HepG2 (cell line): ENCODE measurements at regions not wholly inside any gene's neighbourhood (a gene's known extent, or its start where the extent isn't known, plus 50 kb on each side); places are given as distances from the start of the nearest gene placed in this dataset.

Source experiments
- ATAC-seq: fragments of 200-7000 bp; cut with Tn5 transposase; 3 replicates; pipeline ENCODE4 v1.9.1; 2020; ENCODE audit warnings: mild to moderate bottlenecking, moderate library complexity
- BruUV-seq: library from RNA; stranded (reverse); fragments of 400-500 nt; replicated peaks from 2 replicates; lab custom pipeline; 2021; lab: Mats Ljungman, UMichigan
- CTCF ChIA-PET: fragments of 300-600 bp; formaldehyde crosslinking; extraction: SDS; loops from one replicate; lab custom pipeline; 2021; ENCODE audit warnings: low total read pairs, inconsistent platforms, low intra/inter-chr PET ratio; lab: Yijun Ruan, JAX
- POLR2A ChIA-PET: fragments of 350-600 bp; sonication (Branson Sonifier 250); formaldehyde crosslinking; loops from one replicate; lab custom pipeline; 2020; ENCODE audit warnings: antibody characterized with exemption, inconsistent platforms; lab: Yijun Ruan, JAX
- DNase-seq: peaks from one replicate; pipeline ENCODE4 v3.0.0-alpha.2; 2015; ENCODE audit warnings: low spot score
- FAIRE-seq: peaks from 3 replicates; lab custom pipeline; 2011; peaks lifted over from hg19 to GRCh38; lab: Jason Lieb, UNC
- H2AFZ ChIP-seq: one replicate; pipeline ENCODE4 v1.6.1; 2011; ENCODE audit warnings: low read length, inconsistent platforms
- H3K27ac ChIP-seq: fragments of 300-600 bp; 3 replicates; pipeline ENCODE4 v1.8.0; 2011; ENCODE audit warnings: mixed run types, mild to moderate bottlenecking, mixed read lengths, low read length, inconsistent platforms; ENCODE audit not compliant: insufficient read depth; ENCODE audit errors: extremely low read length
- H3K27me3 ChIP-seq, 2 experiments: fragments of 200-600 bp in 1 of 2; 2 replicates in 1 of 2; 3 replicates in 1 of 2; pipeline versions ENCODE4 v1.6.0 to v1.8.0; 2011; ENCODE audit warnings: low read length in 2 of 2, mild to moderate bottlenecking in 2 of 2, moderate library complexity in 2 of 2, inconsistent platforms in 1 of 2; ENCODE audit not compliant: insufficient read depth in 2 of 2, control insufficient read depth in 1 of 2
- H3K36me3 ChIP-seq, 2 experiments: fragments of 200-600 bp in 1 of 2; replicated peaks in 1 of 2; 2 replicates in 1 of 2; 3 replicates in 1 of 2; pipeline versions ENCODE4 v1.5.1 to v1.8.0; 2011; ENCODE audit warnings: low read length in 2 of 2, inconsistent platforms in 1 of 2; ENCODE audit not compliant: insufficient read depth in 2 of 2, control insufficient read depth in 1 of 2
- H3K4me1 ChIP-seq: 2 replicates; pipeline ENCODE4 v1.5.1; 2012; ENCODE audit warnings: low read length, inconsistent platforms; ENCODE audit not compliant: insufficient read depth
- H3K4me2 ChIP-seq: 2 replicates; pipeline ENCODE4 v1.6.0; 2011; ENCODE audit warnings: low read depth, low read length, inconsistent platforms
- H3K4me3 ChIP-seq, 3 experiments: fragments of 200-600 bp in 1 of 3; sonication (generic), shearing (Covaris generic) in 1 of 3; replicated peaks in 1 of 3; 2 replicates each; pipeline ENCODE4 v1.5.1; 2011 to 2016; ENCODE audit warnings: low read length in 3 of 3, inconsistent platforms in 2 of 3, low read depth in 2 of 3, mild to moderate bottlenecking in 2 of 3, control low read depth in 1 of 3, mixed read lengths in 1 of 3; ENCODE audit not compliant: insufficient read depth in 1 of 3
- H3K79me2 ChIP-seq: one replicate; pipeline ENCODE4 v1.6.1; 2011; ENCODE audit warnings: low read length, inconsistent platforms; ENCODE audit not compliant: insufficient read depth
- H3K9ac ChIP-seq: 2 replicates; pipeline ENCODE4 v1.6.0; 2011; ENCODE audit warnings: mild to moderate bottlenecking, low read depth, low read length, inconsistent platforms; ENCODE audit not compliant: insufficient read depth
- H3K9me3 ChIP-seq: 2 replicates; pipeline ENCODE4 v1.5.1; 2012; ENCODE audit warnings: mild to moderate bottlenecking, low read length
- H4K20me1 ChIP-seq: 2 replicates; pipeline ENCODE4 v1.6.0; 2011; ENCODE audit warnings: inconsistent platforms, mild to moderate bottlenecking, low read length, moderate library complexity; ENCODE audit not compliant: insufficient read depth
- KDM1A ChIP-seq: IDR thresholded peaks from 2 replicates; pipeline ENCODE4 v1.6.1; 2016; ENCODE audit warnings: missing compliant biosample characterization
- MAFG ChIP-seq: sonication (generic); formaldehyde crosslinking; IDR thresholded peaks from 2 replicates; pipeline ENCODE4 v1.5.1; 2020; ENCODE audit warnings: mild to moderate bottlenecking, missing genetic modification reagents
- MED8 ChIP-seq: sonication (generic); formaldehyde crosslinking; IDR thresholded peaks from 2 replicates; pipeline ENCODE4 v1.8.1; 2023; ENCODE audit warnings: mild to moderate bottlenecking, missing genetic modification reagents; ENCODE audit not compliant: insufficient replicate concordance
- ZBTB49 ChIP-seq: sonication (generic); formaldehyde crosslinking; IDR thresholded peaks from 2 replicates; pipeline ENCODE4 v1.4.0; 2020; ENCODE audit warnings: missing genetic modification reagents, borderline replicate concordance
- ZNF740 ChIP-seq: sonication (generic); formaldehyde crosslinking; IDR thresholded peaks from 2 replicates; pipeline ENCODE4 v1.4.0; 2020; ENCODE audit warnings: missing genetic modification reagents
- WGBS: methylation state at CpG from one replicate; pipeline ENCODE4 v1.1.6; 2017; ENCODE audit warnings: low lambda C conversion rate; 5-methylcytosine and 5-hydroxymethylcytosine counted together
- in situ Hi-C: cut with HindIII; loops from 2 replicates; pipeline ENCODE4 v1.10.0; 2017; ENCODE audit warnings: low pct_unique_long_range_greater_than_20kb; ENCODE audit not compliant: extremely low pct_ligation_motif_present
- intact Hi-C: fragments of 100-400 bp; cut with micrococcal nuclease; formaldehyde crosslinking; loops from one replicate; pipeline ENCODE4 v1.10.0; 2022; ENCODE audit not compliant: unreplicated experiment
- TF ChIP-seq, protein P1 (sequence below): sonication (generic); formaldehyde crosslinking; IDR thresholded peaks from 2 replicates; pipeline ENCODE4 v1.8.0; 2022; ENCODE audit warnings: low read depth, missing genetic modification reagents

- WGBS, result 0% methylated on average over 1 of the region's 1 CpG
- H3K4me3 ChIP-seq, result no peak overlapping the region
- FAIRE-seq (no peak), ATAC-seq (no peak), DNase-seq (no peak)
- no peaks in the 10 kb centered on the region for H3K36me3 ChIP-seq
- no peaks in the 10 kb centered on the region for H4K20me1 ChIP-seq
- peaks cover 74% of the 10 kb centered on the region for H3K9me3 ChIP-seq
- no peak overlapping the region for H3K9ac ChIP-seq
- H2AFZ ChIP-seq, result no peak overlapping the region
- in situ Hi-C loops (no loop called here), intact Hi-C loops (no loop called here)
- no peaks in the 10 kb centered on the region for H3K27me3 ChIP-seq
- POLR2A ChIA-PET, result no interaction called here
- no peaks in the 10 kb centered on the region for H3K79me2 ChIP-seq
- H3K27ac ChIP-seq, result no peak overlapping the region
- TF ChIP-seq, protein P1, sequence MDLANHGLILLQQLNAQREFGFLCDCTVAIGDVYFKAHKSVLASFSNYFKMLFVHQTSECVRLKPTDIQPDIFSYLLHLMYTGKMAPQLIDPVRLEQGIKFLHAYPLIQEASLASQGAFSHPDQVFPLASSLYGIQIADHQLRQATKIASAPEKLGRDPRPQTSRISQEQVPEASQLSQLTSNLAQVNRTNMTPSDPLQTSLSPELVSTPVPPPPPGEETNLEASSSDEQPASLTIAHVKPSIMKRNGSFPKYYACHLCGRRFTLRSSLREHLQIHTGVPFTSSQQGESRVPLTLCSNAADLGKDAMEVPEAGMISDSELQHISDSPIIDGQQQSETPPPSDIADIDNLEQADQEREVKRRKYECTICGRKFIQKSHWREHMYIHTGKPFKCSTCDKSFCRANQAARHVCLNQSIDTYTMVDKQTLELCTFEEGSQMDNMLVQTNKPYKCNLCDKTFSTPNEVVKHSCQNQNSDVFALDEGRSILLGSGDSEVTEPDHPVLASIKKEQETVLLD (CRISPR knock-in tag), result no peak
- TF ChIP-seq MED8 (CRISPR knock-in tag) (no peak), MAFG (CRISPR knock-in tag) (no peak), ZNF740 (CRISPR knock-in tag) (no peak), KDM1A (CRISPR knock-in tag) (no peak)
- no TSS peak for BruUV-seq
- H3K4me1 ChIP-seq, result no peaks in the 10 kb centered on the region
- H3K4me2 ChIP-seq, result no peak overlapping the region
- CTCF ChIA-PET, result no interaction called here
These were observed 785.0 kb upstream of the MIR17HG start for GRCh38 chr13:90562443-90562842.

- in situ Hi-C loops (no loop called here), intact Hi-C loops (no loop called here)
- WGBS, result 40% methylated on average over 2 of the region's 7 CpGs
- Histone ChIP-seq H3K36me3 (no peaks in the 10 kb centered on the region), H3K79me2 (no peaks in the 10 kb centered on the region), H3K4me1 (no peaks in the 10 kb centered on the region), H3K9ac (no peak overlapping the region), H3K27ac (no peak overlapping the region), H3K27me3 (no peaks in the 10 kb centered on the region), H2AFZ (no peak overlapping the region), H3K4me2 (no peak overlapping the region), H4K20me1 (no peaks in the 10 kb centered on the region), H3K4me3 (no peak overlapping the region), H3K9me3 (peaks cover 76% of the 10 kb centered on the region)
- FAIRE-seq (no peak), ATAC-seq (no peak), DNase-seq (no peak)
- POLR2A ChIA-PET, result no interaction called here
- CTCF ChIA-PET, result no interaction called here
- BruUV-seq, result no TSS peak
- no peak for TF ChIP-seq ZBTB49
These were observed 783.4 kb upstream of the MIR17HG start for GRCh38 chr13:90564096-90564495.
